HG02938 (cell line): ENCODE measurements at regions not wholly inside any gene's neighbourhood (a gene's known extent, or its start where the extent isn't known, plus 50 kb on each side); places are given as distances from the start of the nearest gene placed in this dataset.
"Not testable (repeated sequence)": the region's sequence is repeated elsewhere in the genome, so short reads cannot be mapped to it uniquely, and the experiment has no call there.

ENCODE experiments used
- ATAC-seq: cut with Tn5 transposase; IDR thresholded peaks from one replicate; pipeline ENCODE4 v1.9.1; 2021; ENCODE audit warnings: mild to moderate bottlenecking, moderate library complexity; ENCODE audit not compliant: unreplicated experiment

- ATAC-seq: no peak
These were observed 226.7 kb upstream of the ZSWIM2 start for GRCh38 chr2:187075671-187076070.

DNA sequence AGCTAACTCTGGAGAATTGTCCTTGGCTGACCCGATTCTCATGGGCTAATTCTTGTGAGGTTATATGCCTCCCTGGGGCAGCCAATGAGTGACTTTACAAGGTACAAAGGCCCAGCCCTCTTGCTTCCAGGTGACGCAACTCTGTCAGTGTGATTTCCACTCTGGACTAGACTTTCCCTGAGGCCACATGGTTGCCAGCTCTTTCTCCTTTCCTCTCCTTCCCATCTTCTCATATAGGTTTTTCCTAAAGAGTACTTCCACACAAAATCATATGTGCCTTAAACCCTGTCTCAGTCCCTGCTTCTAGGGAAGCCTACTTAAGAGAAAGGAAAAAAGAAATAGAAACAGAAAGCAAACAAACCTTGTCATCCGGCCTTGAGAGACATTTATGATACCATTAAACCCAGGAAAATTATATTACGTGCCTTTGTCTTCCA lies 226.2 kb upstream of the ZSWIM2 start:
- ATAC-seq: no peak

GRCh38 chr2:187058198-187058597 lies 209.2 kb upstream of the ZSWIM2 start:
- ATAC-seq: no peak

- no peak for ATAC-seq
These were observed 208.5 kb upstream of the ZSWIM2 start for GRCh38 chr2:187057466-187057865.

GRCh38 chr2:187056416-187057334 lies 207.7 kb upstream of the ZSWIM2 start:
- ATAC-seq: no peak

DNA sequence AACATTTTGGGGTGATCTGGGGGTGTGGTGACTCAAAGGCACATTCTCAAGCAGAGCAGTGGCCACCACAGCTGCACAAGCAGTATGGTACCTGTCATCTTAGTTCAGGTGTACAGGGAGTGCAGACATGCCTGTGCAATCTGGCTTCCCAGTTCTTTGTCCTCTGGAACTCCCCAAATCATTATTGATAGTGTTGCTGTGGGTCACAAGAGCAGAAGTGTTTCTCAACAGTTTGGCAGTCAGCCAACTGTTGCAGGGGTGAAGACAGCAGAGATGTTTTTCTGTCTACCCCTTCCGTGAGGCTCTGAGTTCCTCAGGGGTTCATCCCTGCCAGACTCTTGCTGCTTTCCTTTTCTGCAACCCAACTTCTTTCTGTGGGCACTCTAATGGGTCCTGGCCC lies 206.5 kb upstream of the ZSWIM2 start:
- no peak for ATAC-seq

- ATAC-seq: no peak
These were observed 205.7 kb upstream of the ZSWIM2 start for GRCh38 chr2:187054501-187055319.

DNA sequence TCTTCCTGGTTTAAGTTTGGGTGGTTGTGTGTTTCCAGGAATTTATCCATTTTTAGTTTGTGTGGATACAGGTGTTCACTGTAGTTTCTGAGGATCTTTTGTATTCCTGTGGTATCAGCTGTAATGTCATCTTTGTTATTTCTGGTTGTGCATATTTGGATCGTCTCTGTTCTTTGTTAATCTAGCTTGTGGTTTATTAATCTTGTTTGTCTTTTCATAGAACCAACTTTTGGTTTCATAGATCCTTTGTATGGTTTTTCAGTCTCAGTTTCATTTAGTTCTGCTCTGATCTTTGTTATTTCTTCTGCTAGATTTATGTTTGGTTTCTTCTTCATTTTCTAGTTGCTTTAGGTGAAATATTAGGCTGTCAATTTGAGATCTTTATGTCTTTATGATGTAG lies 202.4 kb upstream of the ZSWIM2 start:
- ATAC-seq: peak; percentile 97

DNA sequence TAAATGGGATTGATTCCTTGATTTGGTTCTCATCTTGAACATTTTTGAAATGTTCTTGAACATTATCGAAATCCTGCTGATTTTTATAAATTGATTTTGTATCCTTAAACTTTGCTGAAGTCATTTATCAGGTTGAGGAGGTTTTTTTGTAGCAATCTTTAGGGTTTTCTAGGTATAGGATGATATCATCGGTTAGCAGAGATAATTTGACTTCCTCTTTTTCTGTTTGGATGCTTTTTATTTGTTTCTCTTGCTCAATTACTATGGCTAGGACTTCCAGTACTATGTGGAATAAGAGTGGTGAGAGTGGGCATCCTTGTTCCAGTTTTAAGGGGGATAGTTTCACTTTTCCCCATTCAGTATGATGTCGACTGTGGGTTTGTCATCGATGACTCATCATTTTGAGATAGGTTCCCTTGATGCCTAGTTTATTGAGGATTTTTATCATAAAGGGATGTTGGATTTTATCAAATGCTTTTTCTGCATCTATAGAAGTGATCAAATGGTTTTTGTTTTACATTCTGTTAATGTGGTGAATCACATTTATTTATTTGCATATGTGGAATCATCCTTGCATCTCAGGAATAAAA lies 201.5 kb upstream of the ZSWIM2 start:
- ATAC-seq: no peak

DNA sequence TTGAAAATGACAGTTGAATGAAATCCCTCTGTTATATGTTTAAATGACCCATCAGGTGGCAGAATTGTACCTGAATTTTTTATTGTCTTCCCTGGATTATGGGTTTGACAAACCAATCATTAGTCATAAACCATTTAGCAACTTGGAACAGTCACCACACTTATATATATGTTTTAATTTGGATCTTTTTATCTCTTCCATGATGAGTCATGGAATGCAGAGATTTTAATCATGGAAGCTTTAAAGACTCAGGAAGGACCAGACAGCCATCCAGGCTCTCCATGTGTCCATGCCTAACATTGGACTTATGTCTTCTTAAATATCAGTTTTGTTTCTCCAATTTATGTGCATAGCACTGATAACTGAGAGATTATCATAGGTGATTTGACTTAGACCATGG lies 188.3 kb upstream of the ZSWIM2 start:
- no peak for ATAC-seq

DNA sequence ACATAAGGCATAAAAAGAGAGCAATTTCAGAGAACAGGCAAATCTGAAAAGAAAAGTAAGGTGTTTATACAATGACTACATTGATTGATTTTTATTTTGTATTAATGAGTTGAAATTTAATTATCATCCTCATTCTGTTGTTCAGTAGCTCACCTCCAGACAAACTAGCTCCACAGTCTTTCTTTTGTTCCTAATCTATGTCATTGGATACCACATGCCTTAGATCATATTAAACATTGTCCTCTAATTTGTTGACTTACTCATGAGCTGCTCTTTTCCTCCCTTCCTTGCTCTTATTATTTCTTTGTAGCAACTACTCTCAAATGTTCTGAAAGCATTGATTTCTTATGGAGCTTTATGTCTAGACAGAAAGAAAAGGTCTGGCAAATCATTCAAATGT lies 185.5 kb upstream of the ZSWIM2 start:
- no peak for ATAC-seq

DNA sequence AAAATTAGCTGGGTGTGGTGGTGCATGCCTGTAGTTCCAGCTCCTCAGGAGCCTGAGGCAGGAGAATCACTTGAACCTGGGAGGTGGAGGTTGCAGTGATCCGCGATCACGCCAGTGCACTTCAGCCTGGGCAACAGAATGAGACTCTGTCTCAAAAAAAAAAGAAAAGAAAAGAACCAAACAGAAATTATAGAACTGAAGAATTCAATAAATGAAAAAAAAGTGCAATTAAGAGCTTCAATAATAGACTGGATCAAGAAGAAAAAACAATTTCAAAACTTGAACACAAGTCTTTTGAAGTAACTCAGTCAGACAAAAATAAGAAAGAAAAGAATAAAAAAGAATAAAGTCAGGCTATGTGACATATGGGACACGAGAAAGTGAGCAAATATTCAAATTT lies 175.8 kb upstream of the ZSWIM2 start:
- no peak for ATAC-seq

DNA sequence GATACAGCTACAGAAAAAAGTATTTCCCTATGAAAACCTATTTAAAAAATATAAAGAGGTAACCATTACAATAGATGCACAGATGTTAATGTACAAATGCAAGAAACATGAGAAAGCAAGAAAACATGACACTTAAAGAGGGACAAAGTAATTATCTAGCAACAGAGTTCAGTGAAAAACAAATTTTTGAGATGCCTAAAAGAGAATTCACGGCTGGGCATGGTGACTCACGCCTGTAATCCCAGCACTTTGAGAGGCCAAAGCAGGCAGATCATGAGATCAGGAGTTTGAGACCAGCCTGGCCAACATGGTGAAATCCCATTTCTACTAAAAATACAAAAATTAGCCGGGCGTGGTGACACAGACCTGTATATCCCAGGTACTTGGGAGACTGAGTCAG lies 175.0 kb upstream of the ZSWIM2 start:
- not testable (repeated sequence) for ATAC-seq

GRCh38 chr2:187017438-187017837 lies 168.5 kb upstream of the ZSWIM2 start:
- ATAC-seq: no peak

- ATAC-seq: no peak
These were observed 164.1 kb upstream of the ZSWIM2 start for GRCh38 chr2:187013058-187013457.

GRCh38 chr2:187011206-187011832 lies 162.3 kb upstream of the ZSWIM2 start:
- ATAC-seq: no peak

DNA sequence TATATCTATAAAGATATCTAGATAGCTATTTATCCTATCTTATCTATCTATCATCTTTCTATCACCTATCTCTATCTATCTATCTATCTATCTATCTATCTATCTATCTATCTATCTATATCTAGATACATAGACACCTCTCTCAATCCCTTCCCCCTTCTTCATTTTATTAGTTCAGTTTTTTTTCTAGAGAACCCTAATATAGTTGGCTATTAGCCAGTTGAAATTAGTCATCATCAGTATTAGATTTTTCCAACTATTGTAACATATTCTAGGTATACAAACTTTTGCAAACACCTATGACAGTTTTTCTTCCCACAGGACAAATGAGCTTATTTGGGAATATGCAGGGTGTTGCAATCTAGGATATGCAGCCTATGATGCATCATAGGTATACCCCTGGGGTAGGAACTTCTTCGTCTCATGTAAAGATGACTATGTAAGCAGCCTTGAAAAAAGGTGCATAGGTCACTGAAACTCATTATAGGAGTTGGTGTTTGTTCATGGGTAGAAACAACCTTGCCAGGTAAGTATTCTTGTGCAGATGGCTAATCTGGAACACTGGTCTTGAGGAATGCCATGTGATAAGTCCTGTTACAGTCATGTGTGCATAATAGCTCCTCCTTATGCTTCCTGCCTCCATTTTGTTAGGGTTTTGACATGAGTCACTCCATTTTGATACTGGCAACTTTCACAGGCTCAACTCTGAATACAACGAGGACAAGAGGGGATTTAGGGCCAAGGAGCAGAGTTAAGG lies 160.7 kb upstream of the ZSWIM2 start:
- ATAC-seq: no peak

DNA sequence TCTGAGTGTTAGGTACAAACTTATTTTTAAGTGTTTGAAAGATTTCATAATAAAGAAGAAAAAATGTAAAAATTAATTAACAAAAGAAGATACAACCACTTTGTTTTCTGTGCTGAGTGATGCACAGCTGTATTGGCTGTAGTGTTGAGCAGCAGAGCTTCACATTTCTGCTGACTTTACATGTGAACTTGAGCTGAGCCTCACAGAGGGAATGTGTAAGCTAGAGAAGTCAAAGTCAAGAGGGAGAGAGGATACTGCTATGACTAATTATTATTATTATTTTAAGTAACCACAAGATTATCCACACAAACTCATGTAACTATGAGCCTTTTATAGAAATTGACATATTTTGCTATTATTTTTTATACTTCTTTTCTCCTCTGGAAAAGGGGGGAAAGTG lies 159.1 kb upstream of the ZSWIM2 start:
- no peak for ATAC-seq

DNA sequence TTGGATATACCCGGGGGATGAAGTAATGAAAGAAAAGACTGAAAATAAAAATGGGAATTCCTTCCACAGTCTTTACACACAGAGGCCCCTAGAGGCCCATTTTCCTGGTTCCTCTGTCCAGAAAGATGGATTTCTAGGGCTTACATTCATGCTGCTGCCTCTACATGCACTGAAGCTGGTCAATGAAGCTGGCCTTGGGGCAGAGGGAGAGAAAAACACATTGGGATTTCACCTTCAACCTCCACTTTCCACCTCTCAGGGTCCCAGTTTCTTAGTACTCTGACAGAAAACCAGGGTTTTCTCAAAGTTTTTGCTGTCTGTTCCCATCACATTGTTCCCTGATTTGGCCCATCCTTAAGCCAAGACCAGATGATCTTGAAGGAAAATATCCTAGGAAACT lies 154.6 kb upstream of the ZSWIM2 start:
- ATAC-seq: no peak

- no peak for ATAC-seq
These were observed 154.1 kb upstream of the ZSWIM2 start for GRCh38 chr2:187003038-187003554.
